ENCODE measurements at regions not wholly inside any gene's neighbourhood (a gene's known extent, or its start where the extent isn't known, plus 50 kb on each side); places are given as distances from the start of the nearest gene placed in this dataset.

DNA sequence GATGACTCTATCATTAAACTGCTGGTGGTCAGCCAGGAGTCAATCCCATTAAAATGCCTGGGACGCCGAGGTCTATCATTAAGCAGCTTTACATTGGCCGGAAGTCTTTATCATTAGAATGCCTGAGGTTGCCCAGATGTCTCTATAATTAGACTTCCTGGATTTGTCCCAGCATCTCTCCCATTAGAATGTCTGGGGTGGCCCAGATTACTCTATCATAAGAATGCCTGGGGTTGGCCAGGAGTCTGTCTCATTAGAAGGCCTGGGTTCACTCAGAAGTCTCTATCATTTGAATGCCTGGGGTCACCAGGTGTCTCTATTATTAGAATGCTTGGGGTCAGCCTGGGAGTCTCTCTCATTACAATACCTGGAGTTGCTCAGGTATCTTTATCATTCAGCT is 2227.2 kb downstream of the TP53TG3F start:
- H3K36me3 ChIP-seq (ENCODE audit: control insufficient read depth, insufficient read depth, low read length) = no peaks in the 10 kb centered on the region
- H3K4me1 ChIP-seq (ENCODE audit: control insufficient read depth, insufficient read depth, low read length) = no peaks in the 10 kb centered on the region
- peaks cover 74% of the 10 kb centered on the region for H3K9me3 ChIP-seq (ENCODE audit: control insufficient read depth, insufficient read depth, low read length)
- no peak overlapping the region for H3K4me3 ChIP-seq (ENCODE audit: low read length)
- peaks cover 41% of the 10 kb centered on the region for H3K36me3 Mint-ChIP-seq
- TF ChIP-seq, protein P1, sequence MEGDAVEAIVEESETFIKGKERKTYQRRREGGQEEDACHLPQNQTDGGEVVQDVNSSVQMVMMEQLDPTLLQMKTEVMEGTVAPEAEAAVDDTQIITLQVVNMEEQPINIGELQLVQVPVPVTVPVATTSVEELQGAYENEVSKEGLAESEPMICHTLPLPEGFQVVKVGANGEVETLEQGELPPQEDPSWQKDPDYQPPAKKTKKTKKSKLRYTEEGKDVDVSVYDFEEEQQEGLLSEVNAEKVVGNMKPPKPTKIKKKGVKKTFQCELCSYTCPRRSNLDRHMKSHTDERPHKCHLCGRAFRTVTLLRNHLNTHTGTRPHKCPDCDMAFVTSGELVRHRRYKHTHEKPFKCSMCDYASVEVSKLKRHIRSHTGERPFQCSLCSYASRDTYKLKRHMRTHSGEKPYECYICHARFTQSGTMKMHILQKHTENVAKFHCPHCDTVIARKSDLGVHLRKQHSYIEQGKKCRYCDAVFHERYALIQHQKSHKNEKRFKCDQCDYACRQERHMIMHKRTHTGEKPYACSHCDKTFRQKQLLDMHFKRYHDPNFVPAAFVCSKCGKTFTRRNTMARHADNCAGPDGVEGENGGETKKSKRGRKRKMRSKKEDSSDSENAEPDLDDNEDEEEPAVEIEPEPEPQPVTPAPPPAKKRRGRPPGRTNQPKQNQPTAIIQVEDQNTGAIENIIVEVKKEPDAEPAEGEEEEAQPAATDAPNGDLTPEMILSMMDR (IDR thresholded peaks at IDR 0.05) = no peak
- no peak overlapping the region for H3K27ac Mint-ChIP-seq
- H3K27ac ChIP-seq (ENCODE audit: low read length) = no peak overlapping the region
- no peak for DNase-seq
- intact Hi-C loops (cut with micrococcal nuclease) = no loop called here
- no peaks in the 10 kb centered on the region for H3K4me1 Mint-ChIP-seq
- ATAC-seq = no peak
- H3K27me3 ChIP-seq (ENCODE audit: control insufficient read depth, insufficient read depth, low read length) = no peaks in the 10 kb centered on the region
- H3K4me3 Mint-ChIP-seq = no peak overlapping the region
- WGBS (ENCODE audit: insufficient coverage) = 97% methylated on average over 3 of the region's 3 CpGs
- H3K27me3 Mint-ChIP-seq (ENCODE audit: low read depth in 2 of 2) = no peaks in the 10 kb centered on the region
- H3K9me3 Mint-ChIP-seq = peaks cover 8 to 26% of the 10 kb centered on the region in 2 donors

DNA sequence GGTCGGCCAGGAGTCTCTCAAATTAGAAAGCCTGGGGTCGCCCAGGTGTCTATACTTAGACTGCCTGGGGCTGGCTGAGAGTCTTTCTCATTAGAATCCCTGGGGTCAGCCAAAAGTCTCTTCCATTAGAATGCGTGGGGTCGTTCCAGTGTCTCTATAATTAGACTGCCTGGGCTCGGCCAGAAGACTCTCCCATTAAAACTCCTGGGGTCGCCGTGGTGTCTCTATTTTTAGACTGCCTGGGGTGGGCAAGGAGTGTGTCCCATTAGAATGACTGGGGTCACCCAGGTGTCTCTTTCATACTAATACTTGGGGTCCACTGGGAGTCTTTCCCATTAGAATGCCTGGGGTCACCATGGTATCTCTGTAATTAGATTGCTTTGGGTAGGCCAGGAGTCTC is 2227.7 kb downstream of the TP53TG3F start:
- Mint-ChIP-seq H3K27ac (no peak overlapping the region), H3K9me3 (peaks cover 8 to 28% of the 10 kb centered on the region in 2 donors), H3K27me3 (ENCODE audit: low read depth in 2 of 2) (no peaks in the 10 kb centered on the region), H3K36me3 (peaks cover 45% of the 10 kb centered on the region), H3K4me3 (no peak overlapping the region), H3K4me1 (no peaks in the 10 kb centered on the region)
- TF ChIP-seq, protein P1 (IDR thresholded peaks at IDR 0.05) = no peak
- no peak for DNase-seq
- H3K27ac ChIP-seq (ENCODE audit: low read length) = no peak overlapping the region
- peaks cover 79% of the 10 kb centered on the region for H3K9me3 ChIP-seq (ENCODE audit: control insufficient read depth, insufficient read depth, low read length)
- no peaks in the 10 kb centered on the region for H3K27me3 ChIP-seq (ENCODE audit: control insufficient read depth, insufficient read depth, low read length)
- WGBS (ENCODE audit: insufficient coverage) = 68% methylated on average over 7 of the region's 7 CpGs
- ATAC-seq = no peak
- no peaks in the 10 kb centered on the region for H3K4me1 ChIP-seq (ENCODE audit: control insufficient read depth, insufficient read depth, low read length)
- no peak overlapping the region for H3K4me3 ChIP-seq (ENCODE audit: low read length)
- H3K36me3 ChIP-seq (ENCODE audit: control insufficient read depth, insufficient read depth, low read length) = no peaks in the 10 kb centered on the region
- intact Hi-C loops (cut with micrococcal nuclease) = no loop called here

DNA sequence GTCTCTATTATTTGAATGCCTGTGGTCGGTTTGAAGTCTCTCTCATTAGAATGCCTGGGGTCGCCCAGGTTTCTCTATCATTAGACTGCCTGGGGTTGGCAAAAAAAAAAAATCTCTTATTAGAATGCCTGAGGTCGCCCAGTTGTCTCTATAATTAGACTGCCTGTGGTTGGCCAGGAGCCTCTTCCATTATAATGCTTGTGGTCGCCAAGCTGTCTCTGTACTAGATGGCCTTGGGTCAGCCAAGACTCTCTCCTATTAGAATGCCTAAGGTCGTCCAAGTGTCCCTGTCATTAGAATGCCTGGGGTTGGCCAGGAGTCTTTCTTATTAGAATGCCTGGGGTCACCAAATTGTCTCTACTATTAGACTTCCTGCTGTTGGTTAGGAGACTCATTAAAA is 2228.4 kb downstream of the TP53TG3F start:
- DNase-seq (no peak), ATAC-seq (no peak)
- Mint-ChIP-seq H3K36me3 (peaks cover 51% of the 10 kb centered on the region), H3K27me3 (ENCODE audit: low read depth in 2 of 2) (no peaks in the 10 kb centered on the region), H3K4me3 (no peak overlapping the region), H3K4me1 (no peaks in the 10 kb centered on the region), H3K27ac (no peak overlapping the region), H3K9me3 (peaks cover 8 to 32% of the 10 kb centered on the region in 2 donors)
- H3K36me3 ChIP-seq (ENCODE audit: control insufficient read depth, insufficient read depth, low read length) = no peaks in the 10 kb centered on the region
- H3K9me3 ChIP-seq (ENCODE audit: control insufficient read depth, insufficient read depth, low read length) = peaks cover 83% of the 10 kb centered on the region
- no peaks in the 10 kb centered on the region for H3K27me3 ChIP-seq (ENCODE audit: control insufficient read depth, insufficient read depth, low read length)
- no peaks in the 10 kb centered on the region for H3K4me1 ChIP-seq (ENCODE audit: control insufficient read depth, insufficient read depth, low read length)
- WGBS (ENCODE audit: insufficient coverage) = 52% methylated on average over 5 of the region's 5 CpGs
- TF ChIP-seq, protein P1 (IDR thresholded peaks at IDR 0.05) = no peak
- intact Hi-C loops (cut with micrococcal nuclease) = no loop called here
- no peak overlapping the region for H3K4me3 ChIP-seq (ENCODE audit: low read length)
- H3K27ac ChIP-seq (ENCODE audit: low read length) = no peak overlapping the region

DNA sequence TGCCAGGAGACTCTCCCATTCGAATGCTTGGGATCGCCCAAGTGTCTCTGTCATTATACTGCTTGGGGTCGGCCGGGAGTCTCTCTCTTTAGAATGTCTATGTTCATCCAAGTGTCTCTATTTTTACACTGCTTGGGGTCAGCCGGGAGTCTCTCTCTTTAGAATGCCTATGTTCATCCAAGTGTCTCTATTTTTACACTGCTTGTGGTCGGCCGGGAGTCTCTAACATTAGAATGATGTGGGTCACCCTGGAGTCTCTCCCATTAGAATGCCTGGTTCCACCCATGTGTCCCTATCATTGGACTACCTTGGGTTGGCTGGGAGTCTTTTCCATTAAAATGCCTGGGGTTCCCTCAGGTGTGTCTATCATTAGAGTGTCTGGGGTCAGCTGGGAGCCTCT is 2230.4 kb downstream of the TP53TG3F start:
- H3K4me3 ChIP-seq (ENCODE audit: low read length) = no peak overlapping the region
- intact Hi-C loops (cut with micrococcal nuclease) = no loop called here
- Mint-ChIP-seq H3K27ac (no peak overlapping the region), H3K36me3 (peaks cover 51% of the 10 kb centered on the region), H3K9me3 (peaks cover 6 to 26% of the 10 kb centered on the region in 2 donors), H3K27me3 (ENCODE audit: low read depth in 2 of 2) (no peaks in the 10 kb centered on the region), H3K4me1 (no peaks in the 10 kb centered on the region), H3K4me3 (no peak overlapping the region)
- 89% methylated on average over 7 of the region's 7 CpGs for WGBS (ENCODE audit: insufficient coverage)
- H3K4me1 ChIP-seq (ENCODE audit: control insufficient read depth, insufficient read depth, low read length) = no peaks in the 10 kb centered on the region
- ATAC-seq = no peak
- H3K27me3 ChIP-seq (ENCODE audit: control insufficient read depth, insufficient read depth, low read length) = no peaks in the 10 kb centered on the region
- H3K9me3 ChIP-seq (ENCODE audit: control insufficient read depth, insufficient read depth, low read length) = peaks cover 89% of the 10 kb centered on the region
- no peak overlapping the region for H3K27ac ChIP-seq (ENCODE audit: low read length)
- TF ChIP-seq, protein P1 (IDR thresholded peaks at IDR 0.05) = no peak
- no peak for DNase-seq
- H3K36me3 ChIP-seq (ENCODE audit: control insufficient read depth, insufficient read depth, low read length) = no peaks in the 10 kb centered on the region

All from natural killer cell (primary cell).